SW480 (cell line): ENCODE measurements at regions not wholly inside any gene's neighbourhood (a gene's known extent, or its start where the extent isn't known, plus 50 kb on each side); places are given as distances from the start of the nearest gene placed in this dataset.
"Not testable (repeated sequence)": the region's sequence is repeated elsewhere in the genome, so short reads cannot be mapped to it uniquely, and the experiment has no call there.

Source experiments
- DNase-seq: peaks from one replicate; pipeline ENCODE4 v3.0.0-alpha.2; 2016; ENCODE audit warnings: low spot score

DNA sequence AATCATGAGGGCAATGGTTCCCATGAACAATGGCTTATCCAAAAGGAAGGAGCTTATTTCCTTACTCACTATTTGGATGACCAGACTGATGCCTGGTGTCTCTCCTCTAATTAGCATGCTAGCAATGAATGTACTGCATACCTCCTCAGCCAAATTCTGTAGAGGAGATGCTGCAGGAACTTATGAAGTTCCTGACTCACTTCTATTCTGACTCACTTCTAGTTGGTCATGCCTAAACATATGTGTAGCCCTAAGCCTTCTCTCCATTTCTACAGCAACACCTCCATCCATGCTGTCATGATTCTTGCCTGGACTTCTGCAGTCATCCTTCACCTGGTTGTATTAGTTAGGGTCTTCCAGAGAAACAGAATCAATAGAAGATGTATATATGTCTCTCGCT is 59.9 kb upstream of the MRPS9 start:
- DNase-seq = no peak

DNA sequence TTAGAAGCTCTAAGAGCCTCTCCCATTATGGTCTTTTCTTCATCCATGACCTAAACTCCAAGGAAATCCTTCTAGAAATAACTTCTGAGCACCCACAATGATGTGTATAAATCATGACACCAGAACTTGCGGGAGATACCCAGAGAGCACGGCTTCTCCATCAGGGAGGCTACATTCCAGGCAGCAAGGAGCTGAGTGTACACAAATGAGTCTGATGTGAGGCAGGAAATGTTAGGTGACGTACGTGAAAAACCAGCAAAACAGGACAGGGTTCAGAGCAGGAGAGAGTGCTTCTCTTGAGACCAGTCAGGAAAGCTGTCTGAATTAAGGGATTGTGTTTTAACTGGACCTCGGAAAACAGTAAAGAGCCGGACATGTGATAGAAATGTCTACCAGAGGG is 58.1 kb upstream of the MRPS9 start:
- not testable (repeated sequence) for DNase-seq

DNA sequence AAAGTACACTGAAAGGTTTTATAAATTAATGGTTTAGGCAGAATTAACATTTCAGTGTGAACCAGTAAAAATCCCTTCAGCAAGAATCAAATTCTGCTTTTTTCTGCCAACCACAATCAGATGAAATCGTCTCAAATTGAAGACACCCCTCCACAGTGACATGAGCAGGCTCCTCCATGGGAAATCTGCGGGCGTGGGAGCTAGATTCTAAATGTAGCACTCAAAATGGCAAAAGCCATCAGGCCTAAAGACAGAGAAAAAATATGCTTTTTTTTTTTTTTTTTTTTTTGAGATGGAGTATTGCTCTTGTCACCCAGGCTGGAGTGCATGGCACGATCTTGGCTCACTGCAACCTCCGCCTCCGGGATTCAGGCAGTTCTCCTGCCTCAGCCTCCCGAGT is 55.8 kb upstream of the MRPS9 start:
- DNase-seq = no peak
